ENCODE measurements at regions not wholly inside any gene's neighbourhood (a gene's known extent, or its start where the extent isn't known, plus 50 kb on each side); places are given as distances from the start of the nearest gene placed in this dataset.

GRCh38 chr16:11478431-11479119 is 108.1 kb downstream of the LITAF start:
- TF ChIP-seq CTCF (IDR thresholded peaks at IDR 0.05) (no peak), POLR2A (IDR thresholded peaks at IDR 0.05) (no peak), POLR2AphosphoS5 (IDR thresholded peaks at IDR 0.05) (no peak)

Data from breast epithelium (tissue), 3 donors.